ENCODE measurements at regions not wholly inside any gene's neighbourhood (a gene's known extent, or its start where the extent isn't known, plus 50 kb on each side); places are given as distances from the start of the nearest gene placed in this dataset.

GRCh38 chr7:69518705-69519077 is 79.6 kb upstream of the AUTS2 start:
- Histone ChIP-seq H3K4me3 (ENCODE audit: low read depth, low read length) (no peak overlapping the region), H3K27me3 (replicated peaks) (no peaks in the 10 kb centered on the region), H3K36me3 (replicated peaks) (no peaks in the 10 kb centered on the region), H3K27ac (no peak overlapping the region)
- TF ChIP-seq, protein P1, sequence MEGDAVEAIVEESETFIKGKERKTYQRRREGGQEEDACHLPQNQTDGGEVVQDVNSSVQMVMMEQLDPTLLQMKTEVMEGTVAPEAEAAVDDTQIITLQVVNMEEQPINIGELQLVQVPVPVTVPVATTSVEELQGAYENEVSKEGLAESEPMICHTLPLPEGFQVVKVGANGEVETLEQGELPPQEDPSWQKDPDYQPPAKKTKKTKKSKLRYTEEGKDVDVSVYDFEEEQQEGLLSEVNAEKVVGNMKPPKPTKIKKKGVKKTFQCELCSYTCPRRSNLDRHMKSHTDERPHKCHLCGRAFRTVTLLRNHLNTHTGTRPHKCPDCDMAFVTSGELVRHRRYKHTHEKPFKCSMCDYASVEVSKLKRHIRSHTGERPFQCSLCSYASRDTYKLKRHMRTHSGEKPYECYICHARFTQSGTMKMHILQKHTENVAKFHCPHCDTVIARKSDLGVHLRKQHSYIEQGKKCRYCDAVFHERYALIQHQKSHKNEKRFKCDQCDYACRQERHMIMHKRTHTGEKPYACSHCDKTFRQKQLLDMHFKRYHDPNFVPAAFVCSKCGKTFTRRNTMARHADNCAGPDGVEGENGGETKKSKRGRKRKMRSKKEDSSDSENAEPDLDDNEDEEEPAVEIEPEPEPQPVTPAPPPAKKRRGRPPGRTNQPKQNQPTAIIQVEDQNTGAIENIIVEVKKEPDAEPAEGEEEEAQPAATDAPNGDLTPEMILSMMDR (IDR thresholded peaks at IDR 0.05; ENCODE audit: low read depth, low read length, missing control alignments), result no peak
- no peak for DNase-seq
- in situ Hi-C loops (cut with HindIII; ENCODE audit: low pct_ligation_motif_present, low sequenced_read_pairs), result no loop called here

GRCh38 chr7:69526570-69526969 is 71.7 kb upstream of the AUTS2 start:
- TF ChIP-seq, protein P1 (IDR thresholded peaks at IDR 0.05; ENCODE audit: low read depth, low read length, missing control alignments), result no peak
- no peak for DNase-seq
- Histone ChIP-seq H3K27me3 (replicated peaks) (no peaks in the 10 kb centered on the region), H3K36me3 (replicated peaks) (no peaks in the 10 kb centered on the region), H3K27ac (no peak overlapping the region), H3K4me3 (ENCODE audit: low read depth, low read length) (no peak overlapping the region)
- in situ Hi-C loops (cut with HindIII; ENCODE audit: low pct_ligation_motif_present, low sequenced_read_pairs), result no loop called here

GRCh38 chr7:69527706-69528105 is 70.6 kb upstream of the AUTS2 start:
- Histone ChIP-seq H3K27ac (no peak overlapping the region), H3K27me3 (replicated peaks) (no peaks in the 10 kb centered on the region), H3K36me3 (replicated peaks) (no peaks in the 10 kb centered on the region), H3K4me3 (ENCODE audit: low read depth, low read length) (no peak overlapping the region)
- in situ Hi-C loops (cut with HindIII; ENCODE audit: low pct_ligation_motif_present, low sequenced_read_pairs), result no loop called here
- TF ChIP-seq, protein P1 (IDR thresholded peaks at IDR 0.05; ENCODE audit: low read depth, low read length, missing control alignments), result no peak
- no peak for DNase-seq

DNA sequence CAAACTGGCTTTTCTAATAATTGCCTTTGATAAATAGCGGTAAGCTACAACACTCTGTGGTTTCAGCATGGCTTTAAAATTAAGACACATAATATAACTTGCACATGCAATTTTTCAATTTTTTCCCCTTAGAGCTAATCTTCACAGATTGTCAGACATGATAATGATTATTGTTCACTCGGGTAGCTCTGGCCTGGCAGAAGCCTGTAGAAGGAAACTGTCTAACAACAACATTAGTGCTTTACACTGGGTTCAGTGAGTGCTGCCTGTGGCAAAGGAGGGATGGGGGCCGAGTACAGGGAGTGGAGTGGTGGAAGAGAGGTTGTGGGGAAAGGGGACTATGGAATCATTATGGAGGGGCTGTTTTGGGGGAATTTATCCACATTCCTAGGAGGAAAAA is 67.2 kb upstream of the AUTS2 start:
- Histone ChIP-seq H3K36me3 (replicated peaks) (no peaks in the 10 kb centered on the region), H3K27ac (no peak overlapping the region), H3K27me3 (replicated peaks) (no peaks in the 10 kb centered on the region), H3K4me3 (ENCODE audit: low read depth, low read length) (no peak overlapping the region)
- DNase-seq, result no peak
- TF ChIP-seq, protein P1 (IDR thresholded peaks at IDR 0.05; ENCODE audit: low read depth, low read length, missing control alignments), result no peak
- in situ Hi-C loops (cut with HindIII; ENCODE audit: low pct_ligation_motif_present, low sequenced_read_pairs), result no loop called here

GRCh38 chr7:69534461-69535041 is 63.7 kb upstream of the AUTS2 start:
- TF ChIP-seq, protein P1 (IDR thresholded peaks at IDR 0.05; ENCODE audit: low read depth, low read length, missing control alignments), result no peak
- H3K4me3 ChIP-seq (ENCODE audit: low read depth, low read length), result no peak overlapping the region
- no peak for DNase-seq
- no peaks in the 10 kb centered on the region for H3K27me3 ChIP-seq (replicated peaks)
- in situ Hi-C loops (cut with HindIII; ENCODE audit: low pct_ligation_motif_present, low sequenced_read_pairs), result no loop called here
- H3K27ac ChIP-seq, result no peak overlapping the region
- H3K36me3 ChIP-seq (replicated peaks), result no peaks in the 10 kb centered on the region

GRCh38 chr7:69537691-69538090 is 60.6 kb upstream of the AUTS2 start:
- TF ChIP-seq, protein P1 (IDR thresholded peaks at IDR 0.05; ENCODE audit: low read depth, low read length, missing control alignments), result no peak
- in situ Hi-C loops (cut with HindIII; ENCODE audit: low pct_ligation_motif_present, low sequenced_read_pairs), result no loop called here
- Histone ChIP-seq H3K4me3 (ENCODE audit: low read depth, low read length) (no peak overlapping the region), H3K27me3 (replicated peaks) (no peaks in the 10 kb centered on the region), H3K27ac (no peak overlapping the region), H3K36me3 (replicated peaks) (no peaks in the 10 kb centered on the region)
- DNase-seq, result no peak
